ENCODE measurements at regions not wholly inside any gene's neighbourhood (a gene's known extent, or its start where the extent isn't known, plus 50 kb on each side); places are given as distances from the start of the nearest gene placed in this dataset.

- TF ChIP-seq ZC3H10 (CRISPR knock-in tag; IDR thresholded peaks at IDR 0.05) (no peak), ZFP3 (CRISPR knock-in tag; IDR thresholded peaks at IDR 0.05) (no peak), ISL1 (CRISPR knock-in tag; IDR thresholded peaks at IDR 0.05) (no peak), ARNTL (CRISPR knock-in tag; IDR thresholded peaks at IDR 0.05; ENCODE audit: borderline replicate concordance, low read depth) (no peak), POU6F1 (CRISPR knock-in tag; IDR thresholded peaks at IDR 0.05; ENCODE audit: borderline replicate concordance, low read depth) (no peak), OSR1 (CRISPR knock-in tag; IDR thresholded peaks at IDR 0.05) (no peak), TCF4 (CRISPR knock-in tag; IDR thresholded peaks at IDR 0.05; ENCODE audit: borderline replicate concordance) (no peak), ZNF565 (CRISPR knock-in tag; conservative IDR thresholded peaks at IDR 0.05; ENCODE audit: low read depth) (no peak), ZNF8 (CRISPR knock-in tag; IDR thresholded peaks at IDR 0.05) (no peak), CREB5 (CRISPR knock-in tag; IDR thresholded peaks at IDR 0.05; ENCODE audit: low read depth) (no peak), ZFP30 (CRISPR knock-in tag; IDR thresholded peaks at IDR 0.05) (no peak), BACH2 (CRISPR knock-in tag; IDR thresholded peaks at IDR 0.05; ENCODE audit: borderline replicate concordance) (no peak), SNAI2 (CRISPR knock-in tag; IDR thresholded peaks at IDR 0.05) (no peak), PPARA (CRISPR knock-in tag; IDR thresholded peaks at IDR 0.05; ENCODE audit: borderline replicate concordance) (no peak)
- TF ChIP-seq, protein P1, sequence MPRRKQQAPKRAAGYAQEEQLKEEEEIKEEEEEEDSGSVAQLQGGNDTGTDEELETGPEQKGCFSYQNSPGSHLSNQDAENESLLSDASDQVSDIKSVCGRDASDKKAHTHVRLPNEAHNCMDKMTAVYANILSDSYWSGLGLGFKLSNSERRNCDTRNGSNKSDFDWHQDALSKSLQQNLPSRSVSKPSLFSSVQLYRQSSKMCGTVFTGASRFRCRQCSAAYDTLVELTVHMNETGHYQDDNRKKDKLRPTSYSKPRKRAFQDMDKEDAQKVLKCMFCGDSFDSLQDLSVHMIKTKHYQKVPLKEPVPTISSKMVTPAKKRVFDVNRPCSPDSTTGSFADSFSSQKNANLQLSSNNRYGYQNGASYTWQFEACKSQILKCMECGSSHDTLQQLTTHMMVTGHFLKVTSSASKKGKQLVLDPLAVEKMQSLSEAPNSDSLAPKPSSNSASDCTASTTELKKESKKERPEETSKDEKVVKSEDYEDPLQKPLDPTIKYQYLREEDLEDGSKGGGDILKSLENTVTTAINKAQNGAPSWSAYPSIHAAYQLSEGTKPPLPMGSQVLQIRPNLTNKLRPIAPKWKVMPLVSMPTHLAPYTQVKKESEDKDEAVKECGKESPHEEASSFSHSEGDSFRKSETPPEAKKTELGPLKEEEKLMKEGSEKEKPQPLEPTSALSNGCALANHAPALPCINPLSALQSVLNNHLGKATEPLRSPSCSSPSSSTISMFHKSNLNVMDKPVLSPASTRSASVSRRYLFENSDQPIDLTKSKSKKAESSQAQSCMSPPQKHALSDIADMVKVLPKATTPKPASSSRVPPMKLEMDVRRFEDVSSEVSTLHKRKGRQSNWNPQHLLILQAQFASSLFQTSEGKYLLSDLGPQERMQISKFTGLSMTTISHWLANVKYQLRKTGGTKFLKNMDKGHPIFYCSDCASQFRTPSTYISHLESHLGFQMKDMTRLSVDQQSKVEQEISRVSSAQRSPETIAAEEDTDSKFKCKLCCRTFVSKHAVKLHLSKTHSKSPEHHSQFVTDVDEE (CRISPR knock-in tag; IDR thresholded peaks at IDR 0.05) = no peak
- TF ChIP-seq, protein P2, sequence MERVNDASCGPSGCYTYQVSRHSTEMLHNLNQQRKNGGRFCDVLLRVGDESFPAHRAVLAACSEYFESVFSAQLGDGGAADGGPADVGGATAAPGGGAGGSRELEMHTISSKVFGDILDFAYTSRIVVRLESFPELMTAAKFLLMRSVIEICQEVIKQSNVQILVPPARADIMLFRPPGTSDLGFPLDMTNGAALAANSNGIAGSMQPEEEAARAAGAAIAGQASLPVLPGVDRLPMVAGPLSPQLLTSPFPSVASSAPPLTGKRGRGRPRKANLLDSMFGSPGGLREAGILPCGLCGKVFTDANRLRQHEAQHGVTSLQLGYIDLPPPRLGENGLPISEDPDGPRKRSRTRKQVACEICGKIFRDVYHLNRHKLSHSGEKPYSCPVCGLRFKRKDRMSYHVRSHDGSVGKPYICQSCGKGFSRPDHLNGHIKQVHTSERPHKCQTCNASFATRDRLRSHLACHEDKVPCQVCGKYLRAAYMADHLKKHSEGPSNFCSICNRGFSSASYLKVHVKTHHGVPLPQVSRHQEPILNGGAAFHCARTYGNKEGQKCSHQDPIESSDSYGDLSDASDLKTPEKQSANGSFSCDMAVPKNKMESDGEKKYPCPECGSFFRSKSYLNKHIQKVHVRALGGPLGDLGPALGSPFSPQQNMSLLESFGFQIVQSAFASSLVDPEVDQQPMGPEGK (CRISPR knock-in tag; IDR thresholded peaks at IDR 0.05; ENCODE audit: borderline replicate concordance) = no peak
- TF ChIP-seq, protein P3, sequence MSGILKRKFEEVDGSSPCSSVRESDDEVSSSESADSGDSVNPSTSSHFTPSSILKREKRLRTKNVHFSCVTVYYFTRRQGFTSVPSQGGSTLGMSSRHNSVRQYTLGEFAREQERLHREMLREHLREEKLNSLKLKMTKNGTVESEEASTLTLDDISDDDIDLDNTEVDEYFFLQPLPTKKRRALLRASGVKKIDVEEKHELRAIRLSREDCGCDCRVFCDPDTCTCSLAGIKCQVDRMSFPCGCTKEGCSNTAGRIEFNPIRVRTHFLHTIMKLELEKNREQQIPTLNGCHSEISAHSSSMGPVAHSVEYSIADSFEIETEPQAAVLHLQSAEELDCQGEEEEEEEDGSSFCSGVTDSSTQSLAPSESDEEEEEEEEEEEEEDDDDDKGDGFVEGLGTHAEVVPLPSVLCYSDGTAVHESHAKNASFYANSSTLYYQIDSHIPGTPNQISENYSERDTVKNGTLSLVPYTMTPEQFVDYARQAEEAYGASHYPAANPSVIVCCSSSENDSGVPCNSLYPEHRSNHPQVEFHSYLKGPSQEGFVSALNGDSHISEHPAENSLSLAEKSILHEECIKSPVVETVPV (CRISPR knock-in tag; IDR thresholded peaks at IDR 0.05) = no peak
- no peak for ATAC-seq
Observed at GRCh38 chr2:126748188-126748760, 92.3 kb downstream of the GYPC start.

DNA sequence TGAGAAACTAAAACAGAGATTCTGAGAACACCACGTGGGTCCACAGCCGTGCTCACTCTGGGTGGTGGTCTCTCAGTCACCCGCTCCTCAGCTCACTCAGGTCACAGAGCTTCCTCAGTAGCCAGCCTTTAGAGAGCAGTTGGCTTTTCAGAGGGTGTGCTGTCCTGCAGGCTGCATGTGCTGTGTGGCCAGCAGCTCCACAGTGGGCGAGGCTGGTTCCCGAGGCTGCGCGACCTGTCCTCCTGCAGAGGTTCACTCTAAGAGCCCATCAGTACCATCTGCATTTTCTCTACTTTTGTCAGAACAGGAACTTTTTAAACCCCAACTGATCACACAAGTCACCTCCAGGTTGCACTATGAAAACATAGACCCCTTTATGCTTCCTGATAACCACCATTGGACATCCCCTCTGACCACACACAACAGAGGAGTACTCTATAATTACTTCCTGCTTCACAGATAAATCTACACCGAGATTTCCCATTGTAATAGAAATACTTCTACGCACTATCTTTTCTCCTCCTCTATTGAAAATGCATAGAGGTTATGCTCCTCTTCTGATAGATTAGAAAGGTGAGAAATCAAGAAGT lies 93.1 kb downstream of the GYPC start:
- ATAC-seq = no peak
- TF ChIP-seq CSDC2 (CRISPR knock-in tag; IDR thresholded peaks at IDR 0.05) = no peak
- no peak for TF ChIP-seq GLIS3 (CRISPR knock-in tag; IDR thresholded peaks at IDR 0.05)
- no peak for TF ChIP-seq ZNF565 (CRISPR knock-in tag; conservative IDR thresholded peaks at IDR 0.05; ENCODE audit: low read depth)
- TF ChIP-seq CREB5 (CRISPR knock-in tag; IDR thresholded peaks at IDR 0.05; ENCODE audit: low read depth) = no peak
- no peak for TF ChIP-seq OSR1 (CRISPR knock-in tag; IDR thresholded peaks at IDR 0.05)
- TF ChIP-seq, protein P2 (CRISPR knock-in tag; IDR thresholded peaks at IDR 0.05; ENCODE audit: borderline replicate concordance) = no peak
- TF ChIP-seq, protein P1 (CRISPR knock-in tag; IDR thresholded peaks at IDR 0.05) = no peak
- TF ChIP-seq, protein P3 (CRISPR knock-in tag; IDR thresholded peaks at IDR 0.05) = no peak
- TF ChIP-seq ISL1 (CRISPR knock-in tag; IDR thresholded peaks at IDR 0.05) = no peak
- TF ChIP-seq ZFP30 (CRISPR knock-in tag; IDR thresholded peaks at IDR 0.05) = no peak
- no peak for TF ChIP-seq PPARA (CRISPR knock-in tag; IDR thresholded peaks at IDR 0.05; ENCODE audit: borderline replicate concordance)
- TF ChIP-seq ZC3H10 (CRISPR knock-in tag; IDR thresholded peaks at IDR 0.05) = no peak
- no peak for TF ChIP-seq TOX (CRISPR knock-in tag; IDR thresholded peaks at IDR 0.05; ENCODE audit: borderline replicate concordance)
